WI38 (cell line): ENCODE measurements at regions not wholly inside any gene's neighbourhood (a gene's known extent, or its start where the extent isn't known, plus 50 kb on each side); places are given as distances from the start of the nearest gene placed in this dataset.

ENCODE experiments used
- H3K4me3 ChIP-seq: 2 replicates; pipeline ENCODE4 v1.5.1; 2011; ENCODE audit warnings: low read depth, mild to moderate bottlenecking, control low read depth, low read length
- TF ChIP-seq, protein P1 (sequence below): IDR thresholded peaks from 2 replicates; pipeline ENCODE4 v1.5.1; 2012; ENCODE audit warnings: low read depth, mild to moderate bottlenecking, control low read depth, low read length

DNA sequence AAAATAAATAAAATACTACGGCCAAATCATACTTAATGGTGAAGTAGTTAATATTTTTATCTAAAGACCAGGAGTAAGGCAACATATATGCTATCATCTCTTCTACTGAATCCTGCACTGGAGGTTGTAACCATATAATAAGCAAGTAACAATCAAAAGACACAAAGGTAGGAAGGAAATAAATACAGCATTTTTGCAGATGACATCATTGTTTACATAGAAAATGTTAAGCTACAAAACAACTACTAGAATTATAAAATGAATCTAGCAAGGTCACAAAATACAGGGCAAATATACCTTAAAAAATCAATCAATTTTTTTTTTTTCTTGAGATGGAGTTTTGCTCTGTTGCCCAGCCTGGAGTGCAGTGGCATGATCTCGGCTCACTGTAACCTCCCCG, 51.6 kb upstream of the BDKRB2 start:
- H3K4me3 ChIP-seq: no peak overlapping the region
- TF ChIP-seq, protein P1, sequence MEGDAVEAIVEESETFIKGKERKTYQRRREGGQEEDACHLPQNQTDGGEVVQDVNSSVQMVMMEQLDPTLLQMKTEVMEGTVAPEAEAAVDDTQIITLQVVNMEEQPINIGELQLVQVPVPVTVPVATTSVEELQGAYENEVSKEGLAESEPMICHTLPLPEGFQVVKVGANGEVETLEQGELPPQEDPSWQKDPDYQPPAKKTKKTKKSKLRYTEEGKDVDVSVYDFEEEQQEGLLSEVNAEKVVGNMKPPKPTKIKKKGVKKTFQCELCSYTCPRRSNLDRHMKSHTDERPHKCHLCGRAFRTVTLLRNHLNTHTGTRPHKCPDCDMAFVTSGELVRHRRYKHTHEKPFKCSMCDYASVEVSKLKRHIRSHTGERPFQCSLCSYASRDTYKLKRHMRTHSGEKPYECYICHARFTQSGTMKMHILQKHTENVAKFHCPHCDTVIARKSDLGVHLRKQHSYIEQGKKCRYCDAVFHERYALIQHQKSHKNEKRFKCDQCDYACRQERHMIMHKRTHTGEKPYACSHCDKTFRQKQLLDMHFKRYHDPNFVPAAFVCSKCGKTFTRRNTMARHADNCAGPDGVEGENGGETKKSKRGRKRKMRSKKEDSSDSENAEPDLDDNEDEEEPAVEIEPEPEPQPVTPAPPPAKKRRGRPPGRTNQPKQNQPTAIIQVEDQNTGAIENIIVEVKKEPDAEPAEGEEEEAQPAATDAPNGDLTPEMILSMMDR: no peak
